ENCODE measurements at regions not wholly inside any gene's neighbourhood (a gene's known extent, or its start where the extent isn't known, plus 50 kb on each side); places are given as distances from the start of the nearest gene placed in this dataset.

DNA sequence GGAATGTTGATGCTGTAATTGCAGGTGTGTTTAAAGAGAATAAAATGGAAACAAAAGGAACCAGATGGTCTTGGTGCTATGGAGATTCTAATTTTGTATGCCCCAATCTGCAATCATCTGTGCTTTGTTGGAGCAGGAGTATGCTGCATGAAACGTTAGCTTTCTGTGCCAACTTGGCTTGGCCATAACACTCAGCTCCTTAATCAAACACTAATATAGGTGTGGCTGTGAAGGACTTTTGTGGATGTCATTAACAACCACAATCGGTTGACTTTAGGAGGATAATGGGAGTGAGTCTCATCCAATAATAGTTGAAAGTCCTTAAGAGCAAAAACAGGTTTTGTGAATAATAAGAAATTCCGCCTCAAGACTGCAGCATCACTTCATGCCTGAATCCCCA is 399.2 kb downstream of the NLGN4X start:
- DNase-seq, result no peak

DNA sequence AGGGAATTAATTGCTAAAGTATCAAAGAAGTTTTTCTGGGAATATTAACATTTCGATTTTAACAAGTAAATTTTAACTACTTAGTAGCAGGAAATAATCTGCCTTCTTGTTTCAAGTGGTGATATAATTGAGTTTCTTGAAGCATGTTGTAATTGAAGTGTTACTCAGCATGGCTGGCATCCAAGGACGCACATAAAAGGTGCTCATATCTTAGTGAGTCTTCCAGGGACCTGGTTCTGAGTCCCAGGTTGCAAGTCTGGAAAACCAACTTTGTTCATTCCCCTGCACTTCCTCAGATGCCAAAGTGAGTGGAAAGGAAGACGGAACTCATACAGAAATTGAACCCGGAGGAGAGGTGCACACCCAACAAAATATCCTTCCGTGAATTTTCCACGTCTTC is 399.6 kb downstream of the NLGN4X start:
- no peak for DNase-seq

DNA sequence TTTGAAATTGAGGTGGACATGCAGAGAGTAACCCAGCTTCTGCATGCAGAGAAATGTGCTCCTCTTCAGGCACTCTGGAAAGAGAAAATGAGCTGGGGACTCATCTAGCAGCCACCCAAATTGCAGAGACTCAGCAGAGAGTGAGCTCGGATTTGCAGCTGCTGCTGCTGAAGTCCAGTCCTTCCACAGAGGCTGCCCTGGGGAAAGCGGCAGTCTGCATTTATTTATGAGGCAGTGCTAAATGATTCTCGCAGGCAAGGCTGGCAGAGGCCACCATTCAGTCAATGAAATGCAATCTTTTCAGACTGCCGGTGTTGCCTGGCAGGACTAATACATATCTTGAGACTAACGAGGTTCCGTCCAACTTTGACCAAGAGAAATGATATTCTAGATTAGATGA is 404.8 kb downstream of the NLGN4X start:
- DNase-seq, result no peak

DNA sequence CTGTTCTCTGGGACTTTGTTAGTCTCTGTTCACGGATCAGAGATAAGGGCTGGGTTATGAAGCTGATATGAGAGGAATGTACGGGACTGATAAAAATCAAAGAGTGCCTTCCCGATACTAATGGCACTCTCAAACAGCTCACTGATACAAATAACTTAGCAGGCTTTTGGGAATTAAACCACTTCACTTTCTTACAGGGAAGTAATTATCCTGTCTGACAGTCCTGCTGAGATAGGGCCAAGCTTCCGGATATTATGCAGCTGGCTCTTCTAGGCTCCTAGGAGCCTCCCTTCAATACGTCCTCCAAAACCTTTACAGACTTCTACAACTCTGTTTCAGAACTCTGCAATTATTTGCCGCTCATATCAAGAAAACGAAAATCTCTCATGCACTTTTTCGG is 418.0 kb downstream of the NLGN4X start:
- DNase-seq, result no peak

DNA sequence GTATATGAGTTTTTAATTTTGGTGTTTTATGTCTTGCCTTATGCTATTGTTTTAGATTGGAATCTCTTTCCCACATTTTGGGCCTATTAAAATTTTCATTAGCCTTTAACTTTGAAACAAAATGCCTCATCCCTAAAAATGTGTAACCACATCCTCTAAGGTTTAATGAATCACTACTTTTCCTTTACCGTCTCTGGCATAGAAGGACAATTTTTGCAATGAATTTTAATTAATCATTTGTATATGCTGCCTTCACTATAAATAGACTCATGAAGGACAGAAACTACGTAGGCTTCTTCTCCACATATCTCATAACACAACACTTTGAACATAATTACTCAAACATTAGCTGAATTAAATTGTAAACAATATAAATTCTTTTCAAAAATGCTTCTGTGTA is 421.5 kb downstream of the NLGN4X start:
- DNase-seq, result no peak

DNA sequence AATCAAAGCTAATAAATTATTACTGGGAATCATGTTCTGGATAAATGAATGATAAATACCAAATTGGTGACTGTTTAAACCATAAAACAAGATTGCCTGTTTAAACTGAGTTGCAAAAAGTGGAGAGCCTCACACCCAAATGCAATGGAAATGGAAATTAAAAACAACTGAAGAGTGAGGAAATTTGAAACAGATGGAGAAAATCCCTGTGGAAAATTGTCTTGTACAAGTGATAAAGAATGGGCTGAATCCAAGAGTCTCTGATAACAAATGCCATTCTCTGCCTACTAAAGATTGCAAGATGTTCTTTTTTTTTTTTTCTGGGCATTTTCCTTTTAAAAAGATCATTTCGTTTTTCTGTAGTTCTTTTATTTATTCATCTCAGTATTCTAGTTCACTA is 426.3 kb downstream of the NLGN4X start:
- no peak for DNase-seq

DNA sequence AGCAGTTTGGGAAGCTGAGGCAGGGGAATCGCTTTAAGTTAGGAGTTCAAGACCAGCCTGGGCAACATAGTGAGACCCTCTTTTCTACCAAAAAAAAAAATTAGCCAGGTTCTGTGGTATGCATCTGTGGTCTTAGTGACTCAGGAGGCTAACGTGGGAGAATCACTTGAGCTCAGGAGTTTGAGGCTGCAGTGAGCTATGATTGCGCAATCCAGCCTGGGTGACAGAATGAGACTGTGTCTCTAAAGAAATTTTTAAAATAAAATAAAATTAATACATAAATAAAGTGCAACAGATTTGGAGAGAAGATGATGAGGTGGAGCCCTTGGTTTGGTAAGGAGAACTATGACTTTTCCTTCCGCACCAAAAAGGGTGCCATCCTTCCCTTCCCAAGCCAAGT is 436.9 kb downstream of the NLGN4X start:
- no peak for DNase-seq

DNA sequence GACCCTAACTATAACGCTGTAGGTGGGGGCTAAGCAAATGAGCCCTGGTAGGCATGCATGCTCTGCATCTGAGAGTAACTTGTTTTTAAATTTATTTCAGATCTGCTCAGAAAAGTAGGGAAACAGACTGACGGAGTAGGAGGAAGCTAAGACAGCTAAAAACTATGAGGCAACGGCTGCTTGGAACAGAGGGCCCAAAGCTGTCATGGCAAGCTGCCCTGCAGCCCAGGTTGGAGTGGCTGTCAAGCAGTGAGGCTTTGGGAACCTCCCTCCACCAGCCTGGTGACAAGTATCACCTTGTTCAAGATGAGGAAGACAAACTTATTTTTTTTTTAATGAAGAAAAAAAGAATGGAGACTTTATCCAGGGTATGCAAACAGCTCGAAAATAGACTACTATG is 439.8 kb downstream of the NLGN4X start:
- no peak for DNase-seq

DNA sequence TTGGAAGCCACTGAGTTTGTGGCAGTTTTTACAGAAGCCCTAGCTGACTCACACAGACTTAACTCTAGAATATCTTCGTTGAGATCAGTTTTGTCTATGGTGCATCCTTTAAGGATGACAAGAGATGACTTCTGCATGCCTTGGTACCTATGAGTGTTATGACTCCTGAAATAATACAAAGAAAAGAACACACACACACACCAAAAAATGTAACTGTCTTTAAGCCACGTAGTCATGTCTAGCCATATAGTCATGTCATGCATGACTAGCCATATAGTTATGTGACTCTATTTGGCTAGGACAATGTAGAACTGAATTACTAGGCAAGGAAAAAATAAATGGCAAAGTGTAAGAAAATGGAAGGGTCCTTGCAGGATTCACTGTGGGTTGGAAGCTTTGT is 447.8 kb downstream of the NLGN4X start:
- DNase-seq, result no peak

DNA sequence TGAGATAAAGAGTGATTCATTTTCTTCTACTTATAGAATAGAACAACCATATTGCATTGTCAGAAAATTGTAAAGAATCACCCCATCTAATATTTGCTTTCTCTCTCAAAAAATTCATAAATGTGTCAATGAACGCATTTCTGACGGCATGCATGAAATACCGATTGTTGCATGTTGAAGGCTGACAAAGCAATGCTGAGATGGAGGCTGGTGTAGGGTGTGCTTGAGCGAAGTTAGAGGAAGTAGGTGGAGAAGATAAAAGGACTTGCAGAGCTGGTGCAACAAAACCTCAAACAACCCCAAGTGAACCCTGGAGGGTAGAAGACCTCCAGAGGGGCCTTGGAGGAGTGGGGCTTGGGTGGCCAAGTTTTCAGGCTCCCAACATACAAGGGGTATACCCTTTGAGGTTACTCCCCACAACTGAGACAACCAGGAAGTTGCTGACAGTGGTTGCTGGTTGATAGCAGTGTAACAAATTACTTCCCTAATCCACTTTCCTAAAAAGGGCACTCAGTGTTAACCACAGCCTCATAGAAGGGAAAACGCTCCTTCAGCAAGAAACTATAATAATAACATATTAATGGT is 452.7 kb downstream of the NLGN4X start:
- DNase-seq, result no peak

DNA sequence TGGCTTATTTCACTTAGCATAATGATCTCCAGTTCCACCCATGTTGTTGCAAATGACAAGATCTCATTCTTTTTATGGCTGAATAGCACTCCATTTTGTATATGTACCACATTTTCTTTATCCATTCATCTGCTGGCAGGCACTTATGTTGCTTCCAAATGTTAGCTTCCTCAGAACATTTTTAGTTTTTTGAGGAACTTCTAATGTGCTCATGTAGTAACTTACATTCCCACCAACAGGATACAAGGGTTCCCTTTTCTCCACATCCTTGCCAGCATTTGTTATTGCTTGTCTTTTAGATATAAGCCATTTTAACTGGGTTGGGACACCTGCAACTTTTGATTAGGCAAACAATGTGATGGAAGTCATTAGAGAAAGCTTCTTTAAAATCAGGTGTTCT is 454.2 kb downstream of the NLGN4X start:
- DNase-seq, result no peak

DNA sequence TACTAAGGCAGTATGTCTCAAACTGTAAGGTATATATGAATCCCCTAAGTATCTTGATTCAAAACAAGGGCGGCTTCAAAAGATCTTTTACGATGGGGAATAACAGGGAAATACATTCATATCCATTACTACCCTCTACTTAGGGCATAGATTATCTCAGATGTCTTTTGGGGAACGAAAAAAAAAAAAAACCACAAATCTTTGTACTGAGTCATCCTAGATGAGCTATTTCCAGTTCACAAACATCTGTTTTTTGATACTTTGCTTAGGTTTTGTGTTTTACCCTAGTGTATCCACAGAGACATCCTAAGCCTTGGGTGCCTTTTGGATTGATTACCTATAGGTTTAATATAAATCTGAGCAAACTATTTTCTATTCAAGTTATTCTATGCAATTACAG is 457.2 kb downstream of the NLGN4X start:
- no peak for DNase-seq

DNA sequence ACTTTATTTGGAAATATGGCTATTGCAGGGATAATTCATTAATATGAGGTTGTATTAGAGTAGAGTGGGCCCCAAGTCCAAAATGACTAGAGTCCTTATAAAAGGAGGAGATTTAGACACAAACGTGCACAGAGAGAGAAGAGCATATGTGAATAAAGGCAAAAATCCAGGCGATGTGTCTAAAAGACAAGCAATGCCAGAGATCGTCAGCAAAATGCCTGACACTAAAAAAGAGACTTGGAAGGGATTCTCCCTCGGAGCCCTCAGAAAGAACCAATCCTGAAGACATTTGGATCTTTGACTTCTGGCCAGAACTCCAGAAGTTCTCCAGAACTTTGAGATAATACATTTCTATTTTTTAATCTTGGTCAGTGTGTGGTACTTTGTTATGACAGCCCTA is 472.1 kb downstream of the NLGN4X start:
- DNase-seq, result no peak

DNA sequence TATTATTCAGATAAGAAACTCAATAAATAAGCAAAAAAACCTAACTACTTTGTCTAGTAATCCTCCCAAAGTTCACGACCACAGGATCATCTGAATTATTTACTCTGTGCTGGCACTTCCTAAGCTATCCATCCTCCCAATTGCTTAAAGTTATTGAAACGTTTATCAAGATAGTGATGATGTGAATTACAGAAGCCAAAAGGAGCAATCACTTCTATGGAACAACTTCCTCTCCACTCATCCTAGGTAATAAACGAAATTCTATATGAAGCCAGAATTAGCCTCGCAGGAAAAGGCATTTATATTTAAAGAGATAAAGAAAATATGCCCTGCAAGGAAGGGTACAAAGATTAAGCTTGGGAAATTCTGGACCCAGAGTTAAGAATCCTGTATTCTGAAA is 475.4 kb downstream of the NLGN4X start:
- DNase-seq, result no peak

DNA sequence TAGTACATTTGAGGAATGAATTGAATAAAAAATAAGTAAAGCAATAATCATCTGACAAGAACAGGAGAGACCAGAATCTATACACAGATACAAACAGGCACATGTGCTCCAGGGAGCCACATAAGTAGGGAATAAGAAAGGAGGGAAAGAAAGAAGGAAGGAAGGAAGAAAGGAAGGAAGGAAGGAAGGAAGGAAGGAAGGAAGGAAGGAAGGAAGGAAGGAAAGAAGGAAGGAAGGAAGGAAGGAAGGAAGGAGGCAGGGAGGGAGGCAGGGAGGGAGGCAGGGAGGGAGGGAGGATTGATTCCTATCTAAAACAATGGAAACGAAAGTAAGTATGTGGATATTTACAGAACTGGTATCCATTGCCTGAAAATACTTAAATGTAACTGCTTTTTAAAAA is 475.8 kb downstream of the NLGN4X start:
- no peak for DNase-seq

DNA sequence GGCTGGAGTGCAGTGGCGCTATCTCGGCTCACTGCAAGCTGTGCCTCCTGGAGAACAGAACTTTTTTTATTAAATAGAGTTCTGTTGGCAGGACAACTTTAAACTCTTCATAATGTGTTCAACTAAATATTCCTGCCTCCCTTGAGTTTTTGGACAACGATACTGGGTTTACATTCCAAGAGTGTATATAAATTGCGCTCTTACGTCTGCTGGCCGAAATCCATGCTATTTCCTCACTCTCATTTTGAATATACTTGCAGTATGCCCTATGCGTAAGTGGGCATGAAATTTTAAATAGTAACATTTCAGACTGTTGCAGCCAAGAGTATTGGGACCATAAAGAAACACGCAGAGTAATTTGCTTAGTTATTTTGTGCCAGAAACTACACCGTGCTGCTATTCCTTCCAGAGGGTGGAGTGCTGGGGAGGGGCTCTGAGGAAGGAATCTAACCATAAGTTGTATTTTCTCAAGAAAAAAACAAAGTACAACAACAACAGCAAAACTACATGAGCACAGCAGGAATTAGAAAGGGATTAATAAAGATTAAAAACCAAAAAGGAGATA is 480.0 kb downstream of the NLGN4X start:
- DNase-seq, result no peak

DNA sequence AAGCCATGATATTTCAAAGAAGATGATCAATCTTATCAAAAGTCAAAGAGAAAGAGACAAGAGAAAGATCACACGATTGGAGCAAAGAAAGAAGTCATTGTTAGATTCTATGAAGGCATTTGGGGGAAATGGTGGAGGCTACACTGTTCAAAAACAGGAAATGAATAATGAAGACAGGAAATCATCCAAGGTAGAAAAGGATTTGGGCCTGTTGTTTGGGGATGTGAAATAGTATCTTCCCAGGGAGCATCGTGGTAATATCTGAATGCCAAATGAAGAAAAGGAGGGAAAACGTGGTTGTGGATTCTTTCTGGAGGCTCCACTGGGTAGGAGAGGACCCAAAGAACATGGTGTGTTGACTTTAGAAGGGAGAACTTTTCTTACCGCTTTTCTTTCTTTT is 482.4 kb downstream of the NLGN4X start:
- no peak for DNase-seq

DNA sequence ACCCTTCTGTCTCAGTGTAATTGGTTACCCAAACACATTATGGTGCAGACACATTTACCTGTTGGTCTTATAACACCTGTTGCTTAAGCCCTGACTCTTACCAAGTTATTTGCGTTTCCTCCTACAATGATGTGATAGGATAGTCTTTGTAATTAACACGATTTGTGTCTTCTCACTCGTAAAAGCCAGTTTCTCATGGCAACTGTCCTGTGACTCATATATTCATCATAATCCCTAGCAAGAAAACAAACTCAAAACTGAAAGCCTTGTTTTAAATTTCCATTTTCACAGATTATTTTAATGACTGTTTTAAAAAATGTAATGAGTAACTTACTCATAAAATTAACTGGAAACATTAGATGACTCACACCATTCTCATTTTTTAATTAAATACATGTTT is 495.2 kb downstream of the NLGN4X start:
- no peak for DNase-seq

DNA sequence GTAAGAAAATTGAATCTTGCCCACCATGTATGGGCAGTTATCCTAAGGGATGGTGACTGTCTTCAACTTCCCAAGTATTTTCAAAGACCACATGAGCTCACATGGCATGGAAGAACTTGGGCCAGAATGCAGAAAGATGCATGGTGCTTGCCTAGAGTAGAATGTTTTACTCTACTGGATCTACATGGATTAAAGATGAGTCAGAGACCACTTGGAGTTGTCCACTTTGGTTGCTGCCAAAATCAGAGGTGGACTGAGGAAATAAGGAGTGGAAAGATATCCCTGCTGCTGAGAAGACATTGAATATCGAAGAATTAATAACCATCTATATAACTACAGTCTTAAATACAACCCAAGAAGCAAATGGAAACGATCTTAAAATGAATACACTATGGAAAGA is 498.1 kb downstream of the NLGN4X start:
- no peak for DNase-seq

DNA sequence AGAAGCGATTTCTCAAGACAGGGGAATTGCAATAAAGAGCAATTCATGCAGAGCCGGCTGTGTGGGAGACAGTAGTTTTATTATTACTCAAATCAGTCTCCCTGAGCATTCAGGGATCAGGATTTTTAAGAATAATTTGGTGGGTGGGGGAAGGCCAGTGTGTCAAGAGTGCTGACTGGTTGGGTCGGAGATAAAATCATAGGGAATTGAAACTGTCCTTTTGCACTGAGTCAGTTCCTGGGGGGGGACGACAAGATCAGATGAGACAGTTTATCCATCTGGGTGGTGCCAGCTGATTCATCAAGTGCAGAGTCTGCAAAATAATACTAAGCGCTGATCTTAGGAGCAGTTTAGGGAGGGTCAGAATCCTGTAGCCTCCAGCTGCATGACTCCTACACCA is 502.4 kb downstream of the NLGN4X start:
- no peak for DNase-seq

DNA sequence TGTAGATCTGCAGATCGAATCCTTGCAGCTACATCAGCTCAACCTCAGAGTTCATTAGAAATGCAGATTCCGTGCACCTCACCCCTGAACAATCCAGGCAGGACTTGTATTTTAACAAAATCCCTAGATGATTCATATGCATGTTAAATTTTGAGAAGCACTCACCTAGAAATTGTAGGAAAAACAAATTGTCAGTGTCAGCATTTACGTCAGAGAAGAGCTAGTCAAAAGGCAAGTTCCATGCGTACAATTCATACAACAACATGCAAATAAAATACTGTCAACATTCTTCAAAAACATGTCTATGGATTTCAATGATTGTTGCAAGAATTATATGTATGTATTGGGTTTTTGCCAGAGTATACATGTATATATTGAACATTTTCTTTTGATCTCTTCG is 504.5 kb downstream of the NLGN4X start:
- DNase-seq, result no peak

DNA sequence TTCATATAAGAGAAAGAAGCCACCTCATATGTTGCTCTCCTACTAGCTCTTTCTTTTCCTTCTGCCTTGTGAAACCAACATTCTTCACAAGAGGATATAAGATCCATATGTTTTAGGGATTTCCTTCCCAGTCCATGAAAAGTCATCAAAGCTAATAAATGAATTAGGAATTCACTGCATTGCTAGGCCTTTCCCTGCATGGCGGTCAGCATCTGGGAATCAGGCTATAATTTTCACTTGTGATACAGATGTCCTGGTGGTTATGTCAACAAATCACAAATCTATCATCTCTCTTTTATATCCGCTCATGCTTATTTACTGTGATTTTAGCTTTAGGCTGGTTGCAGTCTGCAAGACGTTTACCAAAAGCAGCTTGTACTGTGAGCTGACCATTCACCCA is 510.0 kb downstream of the NLGN4X start:
- no peak for DNase-seq

DNA sequence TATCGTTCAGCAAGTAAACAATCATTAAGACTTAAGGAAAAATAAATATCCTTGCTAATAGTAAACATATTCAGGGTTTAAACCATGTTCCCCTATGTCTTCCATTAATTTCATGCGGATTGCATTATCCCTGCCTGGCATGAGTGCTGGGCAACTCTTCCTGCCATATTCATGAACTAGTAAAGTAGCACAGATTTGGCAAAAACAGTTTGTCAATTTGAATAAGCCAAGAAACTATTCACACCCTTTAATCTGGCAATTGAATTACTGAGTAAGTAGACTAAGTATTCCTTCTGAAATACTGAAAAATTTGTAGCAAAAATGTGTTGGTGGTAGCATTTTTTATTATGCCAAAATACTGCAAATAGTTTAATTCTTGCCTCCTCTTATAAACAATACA is 512.0 kb downstream of the NLGN4X start:
- DNase-seq, result no peak

DNA sequence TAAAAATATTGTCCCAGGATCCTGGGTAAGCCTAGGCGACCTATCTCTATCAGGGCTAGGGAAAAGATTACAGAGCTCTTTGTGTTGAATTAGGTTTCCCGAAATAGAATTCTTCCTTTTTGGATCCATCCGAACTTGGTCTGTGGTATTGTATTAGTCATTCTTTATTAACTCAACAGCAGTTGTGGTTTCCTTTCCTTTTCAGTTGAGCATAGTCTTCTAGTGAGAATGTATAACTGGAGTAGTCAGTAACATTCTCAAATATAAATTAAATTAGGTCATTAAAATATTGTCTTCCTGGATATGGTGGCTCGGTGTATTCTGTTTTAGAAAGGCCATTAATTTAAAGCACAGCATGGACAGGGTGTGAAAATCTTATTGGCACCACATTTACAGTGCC is 520.4 kb downstream of the NLGN4X start:
- no peak for DNase-seq

DNA sequence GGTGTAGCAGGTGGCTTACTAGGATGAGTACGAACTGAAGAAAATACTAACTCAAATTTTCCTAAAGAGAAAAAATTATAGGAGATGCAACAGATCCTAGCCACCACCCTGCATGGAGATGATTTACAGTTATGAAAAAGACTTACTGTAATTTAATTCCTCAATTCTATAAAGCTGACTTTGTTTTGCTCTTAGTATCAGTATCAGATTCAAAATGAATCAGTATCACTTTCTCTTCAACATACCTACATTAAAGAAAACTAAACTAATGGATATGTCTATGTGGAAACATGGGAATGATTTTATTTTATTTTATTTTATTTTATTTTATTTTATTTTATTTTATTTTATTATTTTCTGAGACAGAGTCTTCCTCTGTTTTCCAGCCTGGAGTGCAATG is 525.8 kb downstream of the NLGN4X start:
- DNase-seq, result no peak

DNA sequence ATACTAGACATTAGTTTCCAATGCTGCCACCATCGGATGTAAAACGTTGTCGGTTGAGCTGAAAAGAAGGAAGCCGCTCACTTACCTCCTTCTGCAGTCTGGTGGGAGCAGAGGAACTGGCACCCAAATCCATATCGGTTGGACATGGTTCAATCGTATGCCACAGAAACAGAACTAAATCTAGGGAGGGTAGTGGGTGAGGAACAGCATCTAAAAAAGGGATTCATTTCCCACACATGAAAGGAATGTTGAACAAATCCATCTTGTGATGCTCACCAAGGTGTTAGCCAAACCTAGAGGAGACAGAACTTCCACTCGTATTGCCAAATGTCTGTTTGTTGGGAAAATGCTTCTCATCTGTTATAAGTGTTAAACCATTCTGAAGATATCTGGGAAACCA is 532.7 kb downstream of the NLGN4X start:
- no peak for DNase-seq
